ENCODE measurements at regions not wholly inside any gene's neighbourhood (a gene's known extent, or its start where the extent isn't known, plus 50 kb on each side); places are given as distances from the start of the nearest gene placed in this dataset.

GRCh38 chr11:130609121-130610035 is 160.9 kb downstream of the ADAMTS15 start:
- peak; percentile 97 for DNase-seq (ENCODE audit: low spot score)
- H3K4me3 ChIP-seq, result peak overlapping the region; percentile 47
- no peak for TF ChIP-seq CTCF (IDR thresholded peaks at IDR 0.05)
- H3K27ac ChIP-seq, result peak overlapping the region; percentile 94 to 95

GRCh38 chr11:130611791-130612251 is 163.4 kb downstream of the ADAMTS15 start:
- no peak for TF ChIP-seq CTCF (IDR thresholded peaks at IDR 0.05)
- Histone ChIP-seq H3K4me3 (no peak overlapping the region), H3K27ac (peak overlapping the region; percentile 94 to 95)
- peak; percentile 64 for DNase-seq (ENCODE audit: low spot score)

GRCh38 chr11:130612291-130612851 is 163.9 kb downstream of the ADAMTS15 start:
- Histone ChIP-seq H3K27ac (peak overlapping the region; percentile 94 to 95), H3K4me3 (no peak overlapping the region)
- DNase-seq (ENCODE audit: low spot score), result no peak
- TF ChIP-seq CTCF (IDR thresholded peaks at IDR 0.05), result no peak

GRCh38 chr11:130613396-130613795 is 165.0 kb downstream of the ADAMTS15 start:
- peak; percentile 26 for DNase-seq (ENCODE audit: low spot score)
- TF ChIP-seq CTCF (IDR thresholded peaks at IDR 0.05), result no peak
- Histone ChIP-seq H3K27ac (peak overlapping the region; percentile 4 to 94), H3K4me3 (no peak overlapping the region)

GRCh38 chr11:130614591-130614990 is 166.1 kb downstream of the ADAMTS15 start:
- no peak for TF ChIP-seq CTCF (IDR thresholded peaks at IDR 0.05)
- no peak for DNase-seq (ENCODE audit: low spot score)
- no peak overlapping the region for H3K27ac ChIP-seq
- H3K4me3 ChIP-seq, result no peak overlapping the region

GRCh38 chr11:130615561-130615960 is 167.1 kb downstream of the ADAMTS15 start:
- TF ChIP-seq CTCF (IDR thresholded peaks at IDR 0.05), result no peak
- Histone ChIP-seq H3K4me3 (no peak overlapping the region), H3K27ac (no peak overlapping the region)
- DNase-seq (ENCODE audit: low spot score), result no peak
